Upper lobe of left lung (tissue), 4 donors: ENCODE measurements at regions not wholly inside any gene's neighbourhood (a gene's known extent, or its start where the extent isn't known, plus 50 kb on each side); places are given as distances from the start of the nearest gene placed in this dataset.

Source experiments
- CTCF ChIP-seq, 6 experiments: fragments of 450-650 bp in 4 of 6; fragments of 200-600 bp in 2 of 6; sonication (generic) in 2 of 6; IDR thresholded peaks; one replicate each; pipeline ENCODE4 v1.5.1; 2016 to 2019; ENCODE audit warnings: antibody characterized with exemption in 6 of 6
- EP300 ChIP-seq, 4 donors: sonication (generic); formaldehyde crosslinking; IDR thresholded peaks; one replicate each; pipeline ENCODE4 v1.5.1; 2017; ENCODE audit warnings: antibody characterized with exemption in 4 of 4, control low read depth in 2 of 4

GRCh38 chr7:24063721-24064120, 220.3 kb upstream of the NPY start:
- TF ChIP-seq CTCF (IDR thresholded peaks at IDR 0.05) (no peak), EP300 (IDR thresholded peaks at IDR 0.05) (no peak)
